GM19025 (cell line): ENCODE measurements at regions not wholly inside any gene's neighbourhood (a gene's known extent, or its start where the extent isn't known, plus 50 kb on each side); places are given as distances from the start of the nearest gene placed in this dataset.

ENCODE experiments used
- ATAC-seq: cut with Tn5 transposase; IDR thresholded peaks from one replicate; pipeline ENCODE4 v1.9.1; 2021; ENCODE audit warnings: mild to moderate bottlenecking, low read depth, moderate library complexity; ENCODE audit not compliant: unreplicated experiment

DNA sequence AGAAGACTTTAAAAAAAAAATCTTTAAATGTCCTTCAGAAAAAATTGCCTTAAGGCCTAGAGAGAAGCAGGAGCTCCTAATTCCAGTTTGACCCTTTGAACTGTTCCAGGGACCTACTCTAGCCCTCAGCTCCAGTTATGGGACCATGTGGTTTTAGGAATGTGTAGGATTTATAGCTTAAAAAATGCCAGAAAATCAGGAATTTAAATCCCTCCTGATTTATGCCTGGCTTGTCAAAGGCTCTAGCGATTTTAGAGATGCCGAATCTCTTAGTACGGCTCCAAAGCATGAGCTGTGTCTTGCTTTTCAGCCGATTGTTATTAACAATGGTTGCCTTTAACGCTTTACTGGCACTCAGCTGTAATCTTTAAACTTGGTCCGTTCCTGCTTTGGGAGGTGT is 130.6 kb upstream of the NPVF start:
- ATAC-seq: no peak

- no peak for ATAC-seq
Measured at GRCh38 chr7:25359471-25360059, 131.3 kb upstream of the NPVF start.

GRCh38 chr7:25360451-25360850 is 132.2 kb upstream of the NPVF start:
- ATAC-seq: no peak

DNA sequence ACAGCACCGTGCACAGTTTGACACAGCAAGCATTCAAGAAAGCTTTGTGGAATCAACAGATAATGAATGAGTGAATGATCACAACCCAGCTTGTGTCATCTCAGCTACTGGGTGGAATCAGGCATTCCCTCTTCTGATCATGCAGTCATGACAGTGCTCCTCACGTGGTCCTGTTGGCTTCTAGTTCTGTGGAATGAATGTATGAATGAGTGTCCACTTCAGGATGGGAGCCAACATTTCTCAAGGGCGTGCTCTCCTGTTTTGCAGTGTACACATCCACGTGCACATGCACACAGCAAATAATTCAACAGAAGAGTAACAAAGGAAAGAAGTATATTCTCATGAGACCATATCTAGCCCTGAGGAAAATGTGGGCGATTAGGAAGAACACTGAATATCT is 133.1 kb upstream of the NPVF start:
- ATAC-seq: no peak

DNA sequence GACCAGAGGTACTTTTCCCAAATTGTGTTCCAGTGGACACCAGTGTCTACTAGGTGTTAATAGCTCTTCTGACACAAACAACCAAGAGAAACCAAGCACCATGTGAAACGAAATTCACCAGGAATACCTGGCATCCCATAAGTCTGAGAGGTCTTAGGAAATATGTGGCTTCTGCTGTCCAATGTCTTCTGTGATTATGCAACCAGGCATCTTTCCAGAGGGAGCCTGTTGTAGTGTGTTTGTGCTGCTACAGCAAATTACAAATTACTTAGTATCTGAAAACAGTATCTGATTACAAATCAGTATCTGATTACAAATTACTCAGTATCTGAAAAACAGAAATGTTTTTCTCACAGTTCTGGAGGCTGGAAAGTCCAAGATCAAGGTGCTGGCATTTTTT is 133.6 kb upstream of the NPVF start:
- no peak for ATAC-seq

DNA sequence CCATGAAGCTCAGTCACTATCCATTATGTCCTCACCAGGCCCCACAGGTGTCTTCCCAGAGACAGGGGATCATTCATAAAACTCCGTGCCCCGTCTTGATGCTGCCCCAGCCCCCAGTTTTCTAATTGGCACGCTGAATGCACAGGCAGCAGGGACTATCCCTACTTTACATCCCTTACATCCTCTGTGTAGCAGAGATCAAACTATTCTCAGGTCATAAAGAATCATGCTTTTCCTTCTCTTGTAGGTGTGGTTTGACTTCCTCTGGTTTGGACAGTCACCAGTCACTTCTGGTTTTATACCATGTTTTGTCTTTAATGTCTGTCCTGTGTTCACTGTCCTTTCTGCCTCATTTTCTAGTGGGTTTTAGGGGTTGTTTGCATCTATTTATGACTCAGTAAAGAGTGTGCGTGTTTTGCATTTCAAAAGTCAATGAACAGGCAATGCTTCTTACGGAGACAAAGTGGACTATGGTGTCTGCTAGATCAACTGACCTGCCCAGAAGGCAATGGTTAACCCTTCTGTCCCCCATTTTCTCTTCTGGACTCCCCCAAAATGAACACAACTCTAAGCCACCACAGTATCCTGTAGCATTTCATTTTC is 140.4 kb upstream of the NPVF start:
- no peak for ATAC-seq

- no peak for ATAC-seq
Measured at GRCh38 chr7:25369786-25370185, 141.5 kb upstream of the NPVF start.

GRCh38 chr7:25371972-25372371 is 143.7 kb upstream of the NPVF start:
- no peak for ATAC-seq

DNA sequence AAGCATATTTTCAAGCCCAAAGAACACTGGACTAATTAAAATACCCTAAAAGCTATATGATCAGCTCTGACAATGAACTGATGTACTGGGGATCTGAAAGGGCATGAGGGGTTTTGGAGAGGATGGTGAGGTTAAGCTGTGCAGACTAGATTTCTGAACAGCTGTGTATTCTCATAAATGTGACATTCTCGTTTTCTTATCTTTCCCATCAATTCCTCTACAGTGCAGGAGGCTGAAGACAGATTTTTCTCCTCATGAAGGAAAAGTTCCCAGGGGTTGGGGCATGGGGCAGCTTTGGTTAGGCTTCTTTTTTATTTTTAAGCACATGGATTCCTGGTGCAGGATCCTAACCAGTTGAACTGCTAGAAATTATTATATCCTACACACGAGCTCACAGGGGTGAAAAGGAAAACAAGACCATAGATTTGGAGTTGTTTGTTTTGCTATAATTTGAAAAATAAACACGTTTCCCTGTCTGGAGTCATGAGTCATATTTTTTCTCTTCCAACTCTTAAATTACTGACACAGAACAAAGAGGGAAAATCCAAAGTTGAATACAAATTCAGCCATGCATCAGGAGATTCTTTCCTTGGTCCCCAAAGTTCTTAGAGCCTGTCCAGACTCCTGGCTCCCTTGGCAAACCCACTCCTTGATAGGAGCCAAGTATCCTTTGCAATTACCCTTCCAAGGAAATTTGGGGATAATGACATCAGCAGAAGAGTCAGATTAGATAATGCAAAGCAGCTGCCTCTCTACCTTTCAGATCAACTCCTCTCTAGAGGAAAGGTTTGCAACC is 147.7 kb upstream of the NPVF start:
- ATAC-seq: no peak

DNA sequence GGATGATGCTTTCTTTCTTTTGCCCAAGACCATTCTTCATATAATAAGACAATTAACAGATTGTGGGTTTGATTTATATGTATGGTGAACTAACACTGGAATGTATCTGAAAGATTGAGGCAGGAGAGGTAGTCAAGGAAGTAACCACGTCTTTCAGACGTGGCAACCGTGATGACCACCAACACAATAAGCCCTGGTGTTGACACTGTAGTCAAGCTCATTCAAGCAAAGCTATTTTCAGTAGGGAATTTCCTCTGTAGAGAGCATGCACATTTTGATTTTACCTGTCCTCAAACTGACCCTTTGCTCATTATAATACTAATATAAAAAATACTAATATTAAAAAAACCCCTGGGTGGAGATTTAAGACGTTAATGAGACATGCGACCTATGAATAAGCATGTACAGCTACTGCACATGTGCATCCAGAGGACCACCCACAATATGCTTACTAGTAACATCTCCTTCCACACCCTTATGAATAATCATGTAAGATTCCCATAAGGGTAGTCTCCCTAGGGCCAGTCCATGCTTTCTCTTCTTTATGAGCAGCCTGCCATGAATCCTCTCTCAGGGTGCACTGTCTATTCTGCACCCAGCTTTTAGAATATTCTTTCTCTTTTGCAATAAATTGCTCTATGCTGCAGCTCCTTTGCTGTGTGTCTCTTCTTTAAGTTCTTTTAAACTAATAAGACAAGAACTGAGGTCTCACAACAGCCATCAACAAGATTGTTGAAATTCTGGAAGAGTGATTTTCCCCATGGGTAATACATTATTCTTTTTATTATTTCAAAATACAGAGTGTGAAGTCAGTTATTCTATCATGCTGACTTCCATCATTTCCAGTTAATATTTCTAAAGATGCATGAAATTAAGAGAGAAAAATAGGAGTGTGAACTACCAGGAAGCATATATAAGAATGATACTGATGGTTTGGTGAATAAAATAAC is 151.3 kb upstream of the NPVF start:
- ATAC-seq: no peak

GRCh38 chr7:25381818-25382589 is 153.7 kb upstream of the NPVF start:
- no peak for ATAC-seq

DNA sequence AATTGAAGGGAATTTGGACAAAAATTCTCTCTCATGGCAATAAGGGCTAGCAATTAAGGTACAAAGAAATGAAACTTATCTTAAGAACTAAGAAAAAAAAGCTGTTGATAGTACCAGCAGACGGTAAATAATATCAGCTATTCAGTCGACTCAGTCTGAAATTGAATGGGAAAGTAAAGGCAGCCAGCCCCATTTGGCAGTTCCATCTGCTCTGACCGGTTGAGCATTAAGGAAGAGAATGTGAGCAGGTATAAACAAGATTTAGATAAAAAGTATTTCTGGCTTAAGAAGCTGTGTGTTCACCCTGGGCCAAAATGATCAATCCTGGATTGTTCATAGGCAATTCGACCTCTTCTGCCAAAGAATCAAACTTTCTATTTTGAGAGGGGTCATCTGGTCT is 154.6 kb upstream of the NPVF start:
- no peak for ATAC-seq

- ATAC-seq: no peak
Measured at GRCh38 chr7:25383402-25383801, 155.1 kb upstream of the NPVF start.

GRCh38 chr7:25384788-25385505 is 156.7 kb upstream of the NPVF start:
- no peak for ATAC-seq

DNA sequence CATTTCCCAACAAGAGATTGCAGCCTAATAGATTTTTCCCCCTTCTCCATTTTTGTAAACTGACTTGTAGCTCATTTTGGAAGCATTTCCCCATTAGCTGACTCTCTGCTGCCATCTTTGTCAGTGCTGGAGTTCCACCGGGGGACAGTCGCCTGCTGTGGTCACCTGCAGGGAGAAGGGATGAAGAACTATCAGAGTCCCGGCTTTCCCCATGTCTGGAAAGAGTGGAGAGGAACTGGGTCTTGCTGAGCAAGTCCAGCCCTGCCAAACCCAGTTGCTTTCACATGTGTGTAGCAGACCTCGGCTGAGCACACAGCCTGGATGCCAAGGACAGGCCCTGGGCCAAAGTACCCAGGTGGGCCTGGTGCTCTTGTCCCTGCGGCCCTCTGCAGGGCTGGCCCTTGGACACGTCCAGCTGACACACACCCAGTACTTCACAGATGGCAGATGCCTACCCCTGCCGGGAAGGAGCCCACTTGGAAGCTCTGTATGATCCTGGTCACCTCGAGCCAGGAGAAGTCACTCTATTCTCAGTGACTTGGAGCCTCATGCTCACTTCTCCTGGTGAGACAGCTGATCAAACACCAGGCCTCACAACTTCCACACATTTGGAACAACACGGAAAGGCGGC is 157.3 kb upstream of the NPVF start:
- no peak for ATAC-seq

DNA sequence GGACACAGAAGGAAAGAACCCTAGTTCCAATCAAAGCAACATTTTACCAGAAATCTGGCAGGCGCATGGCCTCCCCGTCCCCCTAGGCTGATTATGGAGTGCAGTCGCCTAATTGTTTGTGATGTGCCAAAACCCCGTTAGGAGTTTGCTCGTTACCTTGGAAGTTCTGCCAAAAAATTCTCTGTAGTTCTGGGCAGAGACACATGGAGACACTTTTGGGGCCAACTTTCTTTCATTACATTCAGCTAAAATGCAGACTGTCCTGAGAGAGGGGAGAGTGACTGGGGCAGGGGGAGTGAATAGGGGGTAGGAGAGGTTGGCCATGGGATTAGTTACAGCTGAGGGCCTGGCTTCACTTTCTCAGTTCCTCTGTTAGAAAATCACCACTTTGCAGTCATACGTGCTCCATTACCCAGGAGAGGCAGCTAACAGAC is 158.0 kb upstream of the NPVF start:
- ATAC-seq: no peak

- no peak for ATAC-seq
Measured at GRCh38 chr7:25388681-25389080, 160.4 kb upstream of the NPVF start.

DNA sequence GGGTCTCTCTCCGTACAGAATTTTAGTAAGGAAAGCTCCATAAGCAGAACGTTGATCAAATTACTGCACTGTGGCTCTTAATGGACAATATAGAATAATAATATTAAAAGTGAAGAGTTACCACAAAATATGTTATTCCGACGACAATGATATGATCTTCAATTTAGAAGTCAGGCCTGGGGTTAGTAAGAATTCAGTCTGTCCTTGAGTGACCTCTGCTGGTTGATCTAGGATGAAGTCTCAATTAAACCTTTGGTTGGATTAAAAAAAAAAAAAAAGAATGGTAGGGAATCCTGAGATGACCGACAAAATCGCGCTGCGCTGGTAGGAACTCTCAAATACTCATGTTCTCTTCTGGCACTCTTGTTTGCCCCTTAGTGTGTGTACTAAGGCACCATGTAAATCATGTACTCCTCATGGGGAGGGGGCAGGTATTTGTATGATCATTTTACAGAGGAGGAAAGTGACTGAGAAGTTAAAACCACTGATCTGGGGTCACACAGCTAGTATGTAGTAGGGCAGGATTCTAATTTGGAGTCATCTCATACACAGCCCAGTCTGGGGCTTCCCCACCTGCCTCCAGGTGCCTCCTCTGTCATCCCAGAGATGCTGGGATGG is 161.3 kb upstream of the NPVF start:
- no peak for ATAC-seq
